PC-3 (cell line): ENCODE measurements at regions not wholly inside any gene's neighbourhood (a gene's known extent, or its start where the extent isn't known, plus 50 kb on each side); places are given as distances from the start of the nearest gene placed in this dataset.

Experiments
- ATAC-seq: fragments of 200-7000 bp; cut with Tn5 transposase; 2 replicates; pipeline ENCODE4 v1.9.1; 2020; ENCODE audit warnings: mild to moderate bottlenecking, moderate library complexity
- BruUV-seq: library from RNA; stranded (reverse); fragments of 400-500 nt; replicated peaks from 2 replicates; lab custom pipeline; 2021; lab: Mats Ljungman, UMichigan
- CTCF ChIA-PET: fragments of 300-600 bp; sonication (Branson Sonifier 250); formaldehyde crosslinking; loops from one replicate; lab custom pipeline; 2022; ENCODE audit warnings: antibody characterized with exemption; lab: Charles Lee
- POLR2A ChIA-PET: fragments of 300-600 bp; sonication (Branson Sonifier 250); formaldehyde crosslinking; loops from one replicate; lab custom pipeline; 2022; ENCODE audit warnings: antibody characterized with exemption; ENCODE audit not compliant: unreplicated experiment; lab: Charles Lee
- DNase-seq: peaks from one replicate; pipeline ENCODE4 v3.0.0-alpha.2; 2015
- H2AFZ ChIP-seq: fragments of 300-600 bp; sonication (generic); 2 replicates; pipeline ENCODE4 v1.6.0; 2016; ENCODE audit warnings: antibody characterized with exemption, low read length
- H3F3A ChIP-seq: fragments of 300-600 bp; sonication (generic); one replicate; pipeline ENCODE4 v1.6.0; 2017; ENCODE audit warnings: antibody characterized with exemption, low read length, control low read depth, mild to moderate bottlenecking; ENCODE audit not compliant: unreplicated experiment
- H3K27ac ChIP-seq: fragments of 300-600 bp; sonication (generic); 2 replicates; pipeline ENCODE4 v1.5.1; 2016; ENCODE audit warnings: mild to moderate bottlenecking, low read length
- H3K27me3 ChIP-seq: fragments of 300-600 bp; sonication (generic); 2 replicates; pipeline ENCODE4 v1.6.1; 2016; ENCODE audit warnings: low read length, mixed read lengths
- H3K36me3 ChIP-seq: fragments of 300-600 bp; sonication (generic); 2 replicates; pipeline ENCODE4 v1.6.1; 2016; ENCODE audit warnings: low read depth, mixed run types, low read length, mixed read lengths
- H3K4me1 ChIP-seq: fragments of 300-600 bp; sonication (generic); 2 replicates; pipeline ENCODE4 v1.5.1; 2016; ENCODE audit warnings: low read length; ENCODE audit not compliant: insufficient read depth
- H3K4me2 ChIP-seq: fragments of 300-600 bp; sonication (generic); 2 replicates; pipeline ENCODE4 v1.6.0; 2016; ENCODE audit warnings: low read length
- H3K4me3 ChIP-seq: fragments of 300-600 bp; sonication (generic); 2 replicates; pipeline ENCODE4 v1.5.1; 2016; ENCODE audit warnings: mild to moderate bottlenecking, low read length, mixed read lengths
- H3K79me2 ChIP-seq: fragments of 300-600 bp; sonication (generic); 2 replicates; pipeline ENCODE4 v1.6.1; 2017; ENCODE audit warnings: low read length, mixed read lengths
- H3K9ac ChIP-seq: fragments of 300-600 bp; sonication (generic); 2 replicates; pipeline ENCODE4 v1.6.0; 2016; ENCODE audit warnings: mild to moderate bottlenecking, low read length
- H3K9me2 ChIP-seq: fragments of 300-600 bp; sonication (generic); replicated peaks from 2 replicates; pipeline ENCODE4 v1.6.1; 2016; ENCODE audit warnings: mixed run types, low read length, mixed read lengths
- H3K9me3 ChIP-seq: fragments of 300-600 bp; sonication (generic); 2 replicates; pipeline ENCODE4 v1.6.1; 2016; ENCODE audit warnings: low read length, mixed read lengths
- H4K20me1 ChIP-seq: fragments of 300-600 bp; sonication (generic); 2 replicates; pipeline ENCODE4 v1.6.1; 2016; ENCODE audit warnings: low read length, mixed read lengths
- CTCF ChIP-seq: fragments of 300-600 bp; sonication (generic); conservative IDR thresholded peaks from 2 replicates; pipeline ENCODE4 v1.5.1; 2017; ENCODE audit warnings: antibody characterized with exemption, low read depth, mild to moderate bottlenecking, low read length
- EZH2 ChIP-seq: fragments of 300-600 bp; sonication (generic); IDR thresholded peaks from one replicate; pipeline ENCODE4 v1.6.1; 2017; ENCODE audit warnings: antibody characterized with exemption, mild to moderate bottlenecking, low read length; ENCODE audit not compliant: unreplicated experiment
- EZH2phosphoT487 ChIP-seq: fragments of 300-600 bp; sonication (generic); IDR thresholded peaks from 2 replicates; pipeline ENCODE4 v1.6.1; 2018; ENCODE audit warnings: mild to moderate bottlenecking, antibody characterized with exemption, low read length, borderline replicate concordance
- intact Hi-C: fragments of 100-400 bp; cut with micrococcal nuclease; formaldehyde crosslinking; loops from 2 replicates; pipeline ENCODE4 v1.9.0; 2023

- Histone ChIP-seq H3K9ac (peak overlapping the region; percentile 21; the same call in 1 of the 2 replicates), H3K27ac (peak overlapping the region; percentile 83), H3F3A (peaks cover 4% of the 10 kb centered on the region), H2AFZ (0 out of 2 replicates have a peak overlapping the region, but pooled peaks have one; percentile 33), H3K4me2 (peak overlapping the region; percentile 74), H3K9me2 (no peaks in the 10 kb centered on the region), H3K79me2 (no peaks in the 10 kb centered on the region), H3K9me3 (no peaks in the 10 kb centered on the region), H4K20me1 (no peaks in the 10 kb centered on the region), H3K4me3 (peak overlapping the region; percentile 41), H3K27me3 (peaks cover 24% of the 10 kb centered on the region), H3K4me1 (peaks cover 48% of the 10 kb centered on the region), H3K36me3 (no peaks in the 10 kb centered on the region)
- DNase-seq = peak; percentile 95
- no TSS peak for BruUV-seq
- TF ChIP-seq CTCF = no peak
- TF ChIP-seq EZH2 = no peak
- TF ChIP-seq EZH2phosphoT487 = no peak
- POLR2A ChIA-PET = no interaction called here
- peak; percentile 69 for ATAC-seq
- CTCF ChIA-PET = no interaction called here
- intact Hi-C loops = no loop called here
Measured at GRCh38 chr11:131041331-131042040, 125.2 kb upstream of the SNX19 start.

- no peaks in the 10 kb centered on the region for H3K9me3 ChIP-seq
- peak overlapping the region; percentile 21; the same call in 1 of the 2 replicates for H3K9ac ChIP-seq
- TF ChIP-seq EZH2 = no peak
- no peak for TF ChIP-seq CTCF
- no peak for TF ChIP-seq EZH2phosphoT487
- H3K27ac ChIP-seq = peak overlapping the region; percentile 83
- H3F3A ChIP-seq = peaks cover 4% of the 10 kb centered on the region
- no peaks in the 10 kb centered on the region for H4K20me1 ChIP-seq
- H3K27me3 ChIP-seq = peaks cover 29% of the 10 kb centered on the region
- BruUV-seq = no TSS peak
- DNase-seq (peak; percentile 45), ATAC-seq (no peak)
- H3K36me3 ChIP-seq = no peaks in the 10 kb centered on the region
- intact Hi-C loops = no loop called here
- H3K9me2 ChIP-seq = no peaks in the 10 kb centered on the region
- no peak overlapping the region for H2AFZ ChIP-seq
- ChIA-PET CTCF (no interaction called here), POLR2A (no interaction called here)
- peak overlapping the region; percentile 74 for H3K4me2 ChIP-seq
- H3K79me2 ChIP-seq = no peaks in the 10 kb centered on the region
- peaks cover 48% of the 10 kb centered on the region for H3K4me1 ChIP-seq
- peak overlapping the region; percentile 41 for H3K4me3 ChIP-seq
Measured at GRCh38 chr11:131042041-131042390, 125.7 kb upstream of the SNX19 start.

GRCh38 chr11:131043251-131043650 is 127.0 kb upstream of the SNX19 start:
- Histone ChIP-seq H3K36me3 (no peaks in the 10 kb centered on the region), H3K9me3 (no peaks in the 10 kb centered on the region), H3F3A (peaks cover 4% of the 10 kb centered on the region), H3K4me3 (no peak overlapping the region), H3K27me3 (peaks cover 42% of the 10 kb centered on the region), H3K9ac (no peak overlapping the region), H4K20me1 (no peaks in the 10 kb centered on the region), H3K9me2 (no peaks in the 10 kb centered on the region), H3K4me2 (no peak overlapping the region), H3K79me2 (no peaks in the 10 kb centered on the region), H3K4me1 (peaks cover 45% of the 10 kb centered on the region), H3K27ac (no peak overlapping the region), H2AFZ (no peak overlapping the region)
- ChIA-PET CTCF (no interaction called here), POLR2A (no interaction called here)
- intact Hi-C loops = no loop called here
- BruUV-seq = no TSS peak
- ATAC-seq (no peak), DNase-seq (no peak)
- TF ChIP-seq EZH2phosphoT487 = no peak
